ENCODE measurements at regions not wholly inside any gene's neighbourhood (a gene's known extent, or its start where the extent isn't known, plus 50 kb on each side); places are given as distances from the start of the nearest gene placed in this dataset.

DNA sequence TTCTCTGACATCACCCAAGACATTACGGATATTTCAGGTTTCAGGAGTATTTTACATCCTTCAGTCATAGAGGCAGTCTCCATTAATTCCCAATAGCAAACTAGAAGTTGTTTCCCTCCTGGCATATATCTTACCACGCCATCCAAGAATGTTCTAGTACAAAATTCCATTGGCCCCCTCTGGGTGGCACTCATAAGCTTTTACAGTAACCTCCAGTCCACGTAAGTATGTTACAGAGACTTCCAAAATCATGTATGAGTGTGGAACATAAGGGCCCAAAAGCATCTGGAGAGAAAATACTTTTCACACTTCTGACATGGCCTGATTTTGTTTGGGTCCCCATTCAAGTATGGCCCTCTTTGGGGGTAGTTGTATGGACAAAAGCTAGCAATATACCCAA is 58.1 kb upstream of the DHRS4 start:
- TF ChIP-seq, protein P1, sequence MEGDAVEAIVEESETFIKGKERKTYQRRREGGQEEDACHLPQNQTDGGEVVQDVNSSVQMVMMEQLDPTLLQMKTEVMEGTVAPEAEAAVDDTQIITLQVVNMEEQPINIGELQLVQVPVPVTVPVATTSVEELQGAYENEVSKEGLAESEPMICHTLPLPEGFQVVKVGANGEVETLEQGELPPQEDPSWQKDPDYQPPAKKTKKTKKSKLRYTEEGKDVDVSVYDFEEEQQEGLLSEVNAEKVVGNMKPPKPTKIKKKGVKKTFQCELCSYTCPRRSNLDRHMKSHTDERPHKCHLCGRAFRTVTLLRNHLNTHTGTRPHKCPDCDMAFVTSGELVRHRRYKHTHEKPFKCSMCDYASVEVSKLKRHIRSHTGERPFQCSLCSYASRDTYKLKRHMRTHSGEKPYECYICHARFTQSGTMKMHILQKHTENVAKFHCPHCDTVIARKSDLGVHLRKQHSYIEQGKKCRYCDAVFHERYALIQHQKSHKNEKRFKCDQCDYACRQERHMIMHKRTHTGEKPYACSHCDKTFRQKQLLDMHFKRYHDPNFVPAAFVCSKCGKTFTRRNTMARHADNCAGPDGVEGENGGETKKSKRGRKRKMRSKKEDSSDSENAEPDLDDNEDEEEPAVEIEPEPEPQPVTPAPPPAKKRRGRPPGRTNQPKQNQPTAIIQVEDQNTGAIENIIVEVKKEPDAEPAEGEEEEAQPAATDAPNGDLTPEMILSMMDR (conservative IDR thresholded peaks at IDR 0.05; ENCODE audit: low read depth, low read length) = no peak
- TF ChIP-seq SMC3 (IDR thresholded peaks at IDR 0.05; ENCODE audit: low read depth, low read length) (no peak), POLR2A (IDR thresholded peaks at IDR 0.05; ENCODE audit: low read depth, low read length) (no peak), MAFK (IDR thresholded peaks at IDR 0.05; ENCODE audit: low read depth, low read length) (no peak), RAD21 (IDR thresholded peaks at IDR 0.05; ENCODE audit: low read length) (no peak)

Measured in IMR-90 (cell line).